SK-N-SH treated with all-trans-retinoic acid at 6 μM for 48 hours (cell line): ENCODE measurements at regions not wholly inside any gene's neighbourhood (a gene's known extent, or its start where the extent isn't known, plus 50 kb on each side); places are given as distances from the start of the nearest gene placed in this dataset.

Experiments used
- ATAC-seq: fragments of 200-7000 bp; cut with Tn5 transposase; 3 replicates; pipeline ENCODE4 v1.9.1; 2020; ENCODE audit warnings: mild to moderate bottlenecking, moderate library complexity
- ARNTL ChIP-seq: fragments of 450-650 bp; formaldehyde crosslinking; IDR thresholded peaks from 2 replicates; pipeline ENCODE4 v1.5.0; 2020; ENCODE audit warnings: low read depth, mild to moderate bottlenecking, moderate library complexity, borderline replicate concordance
- BACH2 ChIP-seq: fragments of 250-450 bp; sonication (Bioruptor Pico); IDR thresholded peaks from 2 replicates; pipeline ENCODE4 v1.9.0; 2021; ENCODE audit warnings: mild to moderate bottlenecking, borderline replicate concordance
- CREB5 ChIP-seq: fragments of 250-450 bp; sonication (Bioruptor Pico); IDR thresholded peaks from 2 replicates; pipeline ENCODE4 v1.5.1; 2020; ENCODE audit warnings: low read depth, mild to moderate bottlenecking, moderate library complexity
- CSDC2 ChIP-seq: fragments of 250-450 bp; sonication (Bioruptor Pico); IDR thresholded peaks from 2 replicates; pipeline ENCODE4 v1.5.0; 2020; ENCODE audit warnings: mild to moderate bottlenecking, moderate library complexity
- CSRNP3 ChIP-seq: fragments of 250-450 bp; sonication (Bioruptor Pico); IDR thresholded peaks from 2 replicates; pipeline ENCODE4 v1.5.1; 2021; ENCODE audit warnings: mild to moderate bottlenecking, moderate library complexity
- ESRRG ChIP-seq: fragments of 250-450 bp; sonication (Bioruptor Pico); IDR thresholded peaks from 2 replicates; pipeline ENCODE4 v1.6.1; 2021; ENCODE audit warnings: mild to moderate bottlenecking
- GLIS3 ChIP-seq: fragments of 250-450 bp; sonication (Bioruptor Pico); IDR thresholded peaks from 2 replicates; pipeline ENCODE4 v1.5.0; 2020; ENCODE audit warnings: mild to moderate bottlenecking, moderate library complexity
- ISL1 ChIP-seq: fragments of 250-450 bp; sonication (Bioruptor Pico); IDR thresholded peaks from 2 replicates; pipeline ENCODE4 v2.1.2; 2022; ENCODE audit warnings: mild to moderate bottlenecking, moderate library complexity
- PATZ1 ChIP-seq: fragments of 250-450 bp; sonication (Bioruptor Pico); IDR thresholded peaks from 2 replicates; pipeline ENCODE4 v1.8.0; 2020; ENCODE audit warnings: mild to moderate bottlenecking, moderate library complexity, borderline replicate concordance
- PPARA ChIP-seq: fragments of 250-450 bp; sonication (Bioruptor Pico); IDR thresholded peaks from 2 replicates; pipeline ENCODE4 v1.5.0; 2020; ENCODE audit warnings: mild to moderate bottlenecking, borderline replicate concordance
- RARB ChIP-seq: fragments of 250-450 bp; sonication (Bioruptor Pico); IDR thresholded peaks from 2 replicates; pipeline ENCODE4 v1.8.0; 2021; ENCODE audit warnings: mild to moderate bottlenecking, moderate library complexity
- SNAI2 ChIP-seq: fragments of 250-450 bp; sonication (Bioruptor Pico); IDR thresholded peaks from 2 replicates; pipeline ENCODE4 v1.5.0; 2020; ENCODE audit warnings: mild to moderate bottlenecking, moderate library complexity
- TCF4 ChIP-seq: fragments of 250-450 bp; sonication (Bioruptor Pico); IDR thresholded peaks from 2 replicates; pipeline ENCODE4 v1.8.0; 2021; ENCODE audit warnings: mild to moderate bottlenecking, moderate library complexity, borderline replicate concordance
- TOX ChIP-seq: fragments of 250-450 bp; sonication (Bioruptor Pico); IDR thresholded peaks from 2 replicates; pipeline ENCODE4 v1.8.0; 2021; ENCODE audit warnings: mild to moderate bottlenecking, moderate library complexity, borderline replicate concordance
- TSHZ2 ChIP-seq: fragments of 250-450 bp; sonication (Bioruptor Pico); IDR thresholded peaks from 2 replicates; pipeline ENCODE4 v1.5.0; 2020; ENCODE audit warnings: mild to moderate bottlenecking, moderate library complexity
- ZFP3 ChIP-seq: fragments of 250-450 bp; sonication (Bioruptor Pico); IDR thresholded peaks from 2 replicates; pipeline ENCODE4 v1.5.0; 2020; ENCODE audit warnings: mild to moderate bottlenecking, moderate library complexity
- ZFP30 ChIP-seq: fragments of 450-650 bp; formaldehyde crosslinking; IDR thresholded peaks from 2 replicates; pipeline ENCODE4 v1.5.0; 2022; ENCODE audit warnings: mild to moderate bottlenecking, moderate library complexity
- ZNF565 ChIP-seq: fragments of 450-650 bp; formaldehyde crosslinking; conservative IDR thresholded peaks from 2 replicates; pipeline ENCODE4 v1.5.0; 2020; ENCODE audit warnings: low read depth, mild to moderate bottlenecking, moderate library complexity
- ZNF70 ChIP-seq: fragments of 450-650 bp; formaldehyde crosslinking; IDR thresholded peaks from 2 replicates; pipeline ENCODE4 v1.5.0; 2020; ENCODE audit warnings: mild to moderate bottlenecking, moderate library complexity
- ZNF8 ChIP-seq: fragments of 450-650 bp; formaldehyde crosslinking; IDR thresholded peaks from 2 replicates; pipeline ENCODE4 v1.5.0; 2020; ENCODE audit warnings: mild to moderate bottlenecking, moderate library complexity

- no peak for ATAC-seq
Observed at GRCh38 chr1:105442901-105443300, 1613.6 kb upstream of the PRMT6 start.

GRCh38 chr1:105459759-105460158 is 1596.7 kb upstream of the PRMT6 start:
- ATAC-seq, result no peak
- TF ChIP-seq ZFP30 (CRISPR knock-in tag) (no peak), ZNF565 (CRISPR knock-in tag) (no peak), CREB5 (no peak), RARB (no peak), GLIS3 (CRISPR knock-in tag) (no peak), TCF4 (CRISPR knock-in tag) (no peak), ESRRG (CRISPR knock-in tag) (no peak), TSHZ2 (CRISPR knock-in tag) (no peak), CSRNP3 (no peak), ZNF70 (CRISPR knock-in tag) (no peak)

More at GRCh38 chr1:105442901-105443300, 1613.6 kb upstream of the PRMT6 start:
- TF ChIP-seq GLIS3 (CRISPR knock-in tag), result no peak
- no peak for TF ChIP-seq ISL1
- no peak for TF ChIP-seq PATZ1
- no peak for TF ChIP-seq ZFP30 (CRISPR knock-in tag)
- TF ChIP-seq CREB5, result no peak
- TF ChIP-seq TSHZ2 (CRISPR knock-in tag), result no peak
- TF ChIP-seq RARB, result no peak
- no peak for TF ChIP-seq PPARA (CRISPR knock-in tag)
- TF ChIP-seq CSDC2 (CRISPR knock-in tag), result no peak
- TF ChIP-seq ARNTL (CRISPR knock-in tag), result no peak
- TF ChIP-seq ESRRG (CRISPR knock-in tag), result no peak
- TF ChIP-seq ZFP3 (CRISPR knock-in tag), result no peak
- TF ChIP-seq SNAI2 (CRISPR knock-in tag), result no peak
- TF ChIP-seq ZNF565 (CRISPR knock-in tag), result no peak
- no peak for TF ChIP-seq BACH2 (CRISPR knock-in tag)
- TF ChIP-seq ZNF8 (CRISPR knock-in tag), result no peak
- no peak for TF ChIP-seq TOX
